T-helper 2 cell (primary cell): ENCODE measurements at regions not wholly inside any gene's neighbourhood (a gene's known extent, or its start where the extent isn't known, plus 50 kb on each side); places are given as distances from the start of the nearest gene placed in this dataset.

Source experiments
- DNase-seq, 5 experiments: peaks; one replicate each; pipeline versions ENCODE4 v3.0.0 to v3.0.0-alpha.2; 2012 to 2022

DNA sequence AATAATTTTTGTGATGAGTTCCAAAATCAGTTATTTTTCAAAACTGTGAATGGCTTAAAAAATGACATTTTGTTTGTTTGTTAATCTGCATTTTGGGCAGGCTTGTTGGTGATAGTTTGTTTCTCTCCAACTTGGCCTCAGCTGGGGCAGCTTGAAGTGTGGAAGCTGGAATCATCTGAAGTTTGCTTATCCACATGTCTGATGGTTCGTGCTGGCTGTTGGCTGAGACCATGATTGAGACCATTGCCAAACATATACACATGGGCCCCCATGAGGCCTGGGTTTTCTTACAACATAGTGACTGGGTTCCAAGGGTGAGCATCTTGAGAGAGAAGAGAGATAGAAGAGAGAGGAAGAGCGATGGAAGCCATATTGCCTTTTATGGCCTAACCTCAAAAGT lies 201.2 kb downstream of the NDFIP2 start:
- no peak for DNase-seq

DNA sequence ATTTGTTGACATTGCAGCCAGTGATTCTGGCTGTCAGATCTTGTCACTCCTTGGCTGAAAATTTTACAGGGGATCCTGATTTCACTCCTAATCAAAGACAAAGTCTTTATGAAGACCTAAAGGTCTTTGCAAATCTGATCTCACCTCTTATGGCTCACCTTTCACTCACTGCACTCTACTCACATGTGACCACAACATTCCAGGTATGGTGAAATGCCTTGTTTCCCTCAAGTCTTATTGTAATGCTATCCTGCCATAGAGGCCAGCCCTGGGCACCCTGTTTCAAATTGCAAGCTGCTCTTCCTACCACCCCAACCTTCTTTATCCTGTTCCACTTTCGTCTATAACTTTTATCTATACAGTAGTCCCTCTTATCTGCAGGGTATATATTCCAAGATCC lies 200.1 kb downstream of the NDFIP2 start:
- DNase-seq, result no peak

DNA sequence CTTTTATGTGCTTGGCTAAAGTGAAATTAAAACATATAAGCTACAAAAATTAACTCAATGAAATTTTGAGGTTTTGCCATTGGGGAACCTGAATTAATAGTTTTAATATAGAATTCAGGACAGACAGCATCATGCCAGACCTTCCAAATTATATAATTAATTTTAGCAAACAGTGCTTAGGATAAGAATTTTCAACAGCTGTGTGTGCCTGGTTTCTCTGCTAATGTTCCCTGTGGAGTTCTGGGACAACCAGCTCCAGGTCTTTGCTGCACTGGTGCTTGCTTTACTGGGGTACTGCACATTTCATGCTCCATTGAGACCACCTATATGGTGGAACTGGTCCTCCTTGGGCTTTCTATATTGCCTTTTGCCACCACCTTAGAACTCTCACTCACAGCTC lies 199.5 kb downstream of the NDFIP2 start:
- no peak for DNase-seq

DNA sequence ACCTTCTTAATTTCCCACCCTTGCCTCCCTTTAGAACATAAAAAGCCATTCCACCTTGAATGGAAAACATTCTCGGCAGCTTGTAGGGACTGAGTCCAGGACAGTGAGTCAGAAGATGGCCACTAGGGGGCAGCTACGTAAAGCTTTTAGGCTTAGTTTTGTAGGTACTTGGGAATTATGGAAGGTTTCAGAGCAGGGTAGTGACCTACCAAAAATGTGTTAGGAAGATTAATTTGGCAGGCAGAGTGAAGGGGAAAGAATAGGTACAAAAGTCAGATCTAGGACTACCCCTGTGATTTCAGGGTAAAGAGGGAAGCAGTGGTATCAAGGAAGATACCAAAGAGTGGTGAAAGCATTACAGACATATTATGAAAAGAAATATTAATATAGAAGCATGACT lies 198.4 kb downstream of the NDFIP2 start:
- DNase-seq, result peak in 1 of 5 experiments; percentile 30

DNA sequence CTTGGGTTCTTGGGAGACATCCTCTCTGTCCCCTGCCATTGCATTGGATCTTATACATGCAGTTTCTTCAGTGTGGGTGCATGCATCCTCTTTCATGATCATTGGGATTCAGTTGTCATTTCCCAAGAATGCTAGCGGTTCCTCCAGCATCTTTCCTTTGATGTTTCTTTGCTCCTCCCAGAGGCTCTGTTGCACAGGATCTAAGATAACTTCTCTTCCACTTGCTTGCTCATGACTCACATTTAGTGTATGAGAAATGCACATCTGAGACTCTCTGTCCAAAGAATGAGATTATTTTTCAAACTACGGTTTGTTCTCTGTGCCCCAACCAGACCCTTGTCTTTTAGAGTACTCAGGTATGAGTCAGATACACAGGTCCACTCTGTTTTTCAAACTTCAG lies 197.1 kb downstream of the NDFIP2 start:
- no peak for DNase-seq

DNA sequence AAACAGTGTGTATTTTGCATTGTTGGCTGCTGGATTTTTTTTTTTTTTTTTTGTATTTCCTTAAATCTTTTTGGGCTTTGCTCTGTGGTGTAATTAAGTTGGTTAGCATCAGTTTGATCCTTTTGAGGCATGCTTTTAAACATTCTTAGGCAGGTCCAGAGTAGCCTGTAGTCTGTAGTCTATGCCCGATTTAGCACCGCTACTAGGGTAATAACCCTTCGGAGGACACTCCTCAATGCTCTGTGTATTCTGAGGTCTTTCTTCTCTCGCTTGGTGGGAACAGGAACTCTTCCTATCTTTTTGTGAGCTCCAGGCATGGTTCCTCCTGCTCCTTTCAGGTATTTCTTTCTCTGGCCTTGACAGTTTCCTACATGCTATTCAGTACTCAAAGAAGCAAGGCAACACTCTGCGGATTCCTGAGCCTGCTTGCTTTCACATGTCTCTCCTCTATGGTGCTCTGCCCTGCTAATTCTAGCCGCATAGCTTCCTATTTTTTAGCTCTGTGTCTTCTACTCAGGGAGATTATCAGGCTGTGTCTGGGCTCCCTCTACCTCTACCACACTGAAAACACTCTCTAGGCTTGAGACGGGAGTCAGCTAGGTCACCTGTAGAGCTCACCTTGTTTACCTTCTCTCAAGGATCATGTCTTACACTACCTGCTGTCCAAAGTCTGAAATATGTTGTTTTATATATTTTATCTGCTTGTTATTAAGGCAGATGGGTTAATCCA lies 195.1 kb downstream of the NDFIP2 start:
- DNase-seq, result no peak

DNA sequence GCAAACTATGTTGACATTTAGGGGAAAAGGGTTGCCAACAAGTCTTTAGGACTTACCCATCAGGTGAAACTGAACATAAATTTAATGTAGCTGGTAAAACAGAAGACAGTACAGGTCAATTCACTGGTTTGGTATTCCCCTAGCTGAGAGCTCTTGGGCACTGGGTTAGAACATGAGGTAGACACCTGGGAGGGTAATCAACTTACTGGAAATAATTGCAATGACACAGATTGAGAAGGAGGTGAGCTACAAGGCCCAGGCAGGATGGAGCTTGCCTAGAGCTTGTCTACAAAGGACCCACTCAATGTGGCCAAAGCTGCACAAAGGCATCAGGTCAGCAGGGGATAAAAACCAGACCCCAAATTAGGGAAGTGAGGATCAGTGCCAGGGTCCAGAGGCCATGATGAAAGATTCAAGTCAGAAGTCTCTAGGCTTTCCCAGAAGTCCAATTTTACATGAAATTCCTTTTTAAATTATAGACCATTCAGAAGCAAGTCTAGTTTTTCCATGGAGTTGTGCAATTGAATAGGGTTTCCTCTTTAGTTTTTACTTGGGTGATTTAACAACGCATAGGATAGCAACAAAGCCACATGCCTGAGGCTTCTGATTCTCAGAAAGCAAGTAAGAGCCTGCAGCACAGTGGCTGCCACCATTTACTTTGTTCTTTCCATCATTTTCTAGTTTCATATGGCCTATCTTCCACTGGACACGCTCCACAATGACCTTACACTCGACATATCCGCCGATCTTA lies 194.0 kb downstream of the NDFIP2 start:
- DNase-seq, result no peak

DNA sequence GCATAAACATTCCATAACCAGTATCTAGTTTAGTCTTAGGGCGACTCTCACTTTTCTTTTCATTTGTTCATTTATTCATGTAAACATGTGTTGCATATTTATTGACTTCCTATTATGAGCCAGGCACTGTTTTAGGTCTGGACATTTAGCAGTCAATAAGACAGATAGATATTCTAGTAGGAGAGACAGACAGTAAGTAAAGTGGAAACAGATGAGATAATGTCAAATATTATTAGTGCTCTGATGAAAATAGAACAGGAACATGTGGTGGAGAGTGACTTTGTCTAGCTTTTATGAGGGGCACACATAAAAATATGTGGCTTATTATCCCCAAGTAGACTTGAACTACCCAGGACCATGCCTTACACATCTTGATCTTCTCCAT lies 193.0 kb downstream of the NDFIP2 start:
- no peak for DNase-seq

DNA sequence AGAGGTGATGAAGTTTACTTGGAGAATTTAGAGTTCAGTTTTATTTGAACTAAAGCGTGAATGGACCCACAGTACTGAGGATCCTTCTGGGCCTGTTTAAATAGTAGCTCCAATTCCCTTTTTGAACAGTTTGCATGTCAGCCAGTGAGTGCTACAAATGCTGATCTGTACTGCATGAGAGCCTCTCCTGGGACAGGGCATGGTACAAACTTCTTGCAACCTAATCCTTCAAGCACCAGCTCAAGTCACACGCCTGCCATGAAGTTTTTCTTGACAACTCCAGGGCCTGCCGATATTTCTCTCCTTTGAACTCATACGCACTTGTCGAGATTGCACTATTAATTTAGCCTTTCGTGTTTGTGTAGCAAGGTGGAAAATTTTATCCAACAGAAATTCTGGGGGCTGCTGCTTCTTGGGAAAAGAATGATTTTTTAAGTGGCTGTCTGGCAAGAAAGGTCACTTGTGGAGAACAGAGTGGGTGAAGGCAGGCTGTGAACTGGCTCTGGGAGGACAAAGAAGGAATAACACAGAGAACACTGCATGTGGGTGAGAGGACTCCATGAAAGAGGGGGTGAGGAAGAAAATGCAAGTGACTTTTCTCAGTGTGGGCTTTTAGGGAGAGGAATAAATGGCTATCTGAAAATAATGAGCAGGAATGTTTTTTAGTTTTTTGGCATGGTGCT lies 192.5 kb downstream of the NDFIP2 start:
- DNase-seq, result no peak

DNA sequence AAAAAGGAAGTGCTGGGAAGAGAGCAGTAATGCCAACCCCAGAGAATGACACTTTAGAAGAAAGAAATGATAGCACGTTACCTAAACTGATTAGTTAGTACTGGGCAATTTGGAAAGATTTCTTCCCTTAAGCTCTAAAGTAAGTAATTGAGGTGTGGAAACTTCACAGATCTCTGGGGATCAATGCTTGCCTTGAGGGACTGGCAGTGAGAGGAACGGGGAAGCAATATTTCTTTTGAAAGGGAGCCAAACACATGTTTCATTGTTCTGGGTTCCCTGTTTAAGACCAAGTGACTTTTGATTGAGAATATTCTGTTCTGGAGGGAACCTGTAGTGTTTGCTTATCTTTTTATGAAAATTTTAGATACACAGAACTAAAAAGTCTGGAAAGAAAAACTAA lies 190.5 kb downstream of the NDFIP2 start:
- DNase-seq, result no peak

DNA sequence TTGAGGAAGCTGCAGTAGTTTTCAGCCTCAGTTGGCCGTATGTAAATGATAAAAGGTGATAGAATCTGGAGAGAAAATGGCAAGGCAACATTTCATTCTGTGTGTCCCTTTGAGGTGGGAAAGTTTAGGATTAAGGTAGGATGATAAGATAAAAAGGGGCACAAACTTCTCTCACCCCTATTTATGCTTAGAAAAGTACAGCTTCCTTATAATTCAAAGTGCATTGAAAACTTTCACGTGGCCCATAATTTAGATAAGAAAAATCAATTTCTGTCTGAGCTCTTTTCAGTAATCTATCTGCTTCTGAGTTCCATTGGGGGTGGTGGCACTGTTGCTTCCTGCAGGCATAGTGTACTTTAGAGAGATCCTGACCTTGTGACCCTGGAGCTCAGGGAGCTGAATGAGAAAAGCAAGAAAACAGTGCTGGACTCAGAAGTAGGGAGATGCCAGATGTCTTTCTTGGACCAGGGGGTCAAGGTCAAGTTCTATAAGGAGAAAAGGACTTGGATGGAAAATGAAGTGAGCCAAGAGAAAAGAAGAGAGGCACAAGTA lies 187.3 kb downstream of the NDFIP2 start:
- no peak for DNase-seq

DNA sequence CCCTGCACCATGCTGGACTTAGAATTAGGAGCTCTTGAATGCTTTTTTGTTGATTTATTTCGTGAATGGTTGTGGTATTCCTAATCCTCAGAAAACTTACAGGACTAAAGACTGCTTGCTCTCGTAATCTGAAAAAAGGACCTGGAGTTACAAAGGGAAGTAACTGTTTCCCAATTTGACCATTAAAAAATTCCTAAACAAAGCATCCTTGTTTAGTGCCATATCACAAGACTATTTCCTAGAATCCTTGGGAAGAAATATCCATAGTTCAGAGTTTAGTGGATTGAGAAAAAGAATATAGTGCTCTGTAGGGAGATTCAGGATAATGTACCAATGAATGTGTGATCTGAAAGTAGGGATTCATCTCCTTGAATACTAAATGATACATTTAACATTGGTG lies 186.8 kb downstream of the NDFIP2 start:
- DNase-seq, result no peak

DNA sequence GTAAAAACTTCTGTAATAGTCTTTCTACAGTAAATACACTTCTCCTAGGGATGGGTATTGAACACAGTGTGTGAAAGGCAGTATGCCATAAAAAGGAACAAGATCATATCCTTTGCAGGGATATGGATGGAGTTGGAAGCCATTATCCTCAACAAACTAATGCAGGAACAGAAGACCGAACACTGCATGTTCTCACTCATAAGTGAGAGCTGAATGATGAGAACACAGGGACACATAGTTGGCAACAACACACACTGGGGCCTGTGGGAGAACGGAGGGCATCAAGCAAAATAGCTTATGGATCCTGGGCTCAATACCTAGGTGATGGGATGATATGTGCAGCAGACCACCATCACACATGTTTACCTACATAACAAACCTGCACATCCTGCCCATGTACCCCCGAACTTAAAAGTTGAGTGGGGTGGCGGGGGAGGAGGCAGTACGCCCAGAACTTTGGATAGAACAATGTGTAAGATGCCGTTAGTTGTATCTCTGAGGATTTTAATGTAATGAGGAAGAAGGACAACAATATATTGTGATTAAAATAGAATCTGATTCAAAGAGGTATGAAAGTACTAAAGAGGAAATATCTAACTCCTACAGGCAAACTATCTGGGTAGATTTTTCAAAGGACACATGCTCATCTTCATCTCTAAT lies 183.2 kb downstream of the NDFIP2 start:
- no peak for DNase-seq

DNA sequence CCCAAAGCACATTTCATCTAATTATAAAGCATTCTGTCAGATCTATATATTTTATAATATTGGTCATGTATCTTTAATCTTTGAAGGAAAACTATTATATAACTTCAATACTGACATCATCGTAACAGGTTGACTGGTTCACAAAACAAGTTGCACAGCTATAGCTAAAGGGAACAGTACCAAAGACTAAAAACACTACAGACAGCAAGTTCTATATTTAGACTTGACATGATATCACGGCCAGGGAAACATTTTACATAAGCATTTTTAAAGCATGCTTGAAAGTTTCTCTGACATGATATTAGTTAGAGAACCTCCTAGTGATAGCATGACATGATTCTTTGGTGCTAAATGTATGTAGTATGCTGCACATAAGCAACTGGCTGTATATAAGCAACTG lies 182.5 kb downstream of the NDFIP2 start:
- no peak for DNase-seq

DNA sequence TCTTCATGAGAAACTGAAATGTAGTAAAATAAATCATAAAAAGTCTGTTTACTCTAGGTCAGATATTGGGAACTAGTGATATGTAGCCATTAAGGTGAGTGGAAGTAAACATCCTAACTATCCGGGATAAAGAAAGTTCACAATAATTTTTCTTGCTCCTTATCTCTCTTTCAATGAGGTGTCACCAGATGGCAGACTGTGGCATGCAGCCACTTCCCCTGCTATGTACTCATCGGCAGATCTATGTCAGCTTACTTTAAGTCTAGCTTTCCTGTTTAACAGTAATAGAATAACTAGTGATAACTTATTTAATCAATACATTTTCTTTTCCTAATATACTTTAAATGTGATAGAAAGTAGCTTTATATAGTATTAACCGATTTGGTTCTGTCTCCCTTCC lies 181.9 kb downstream of the NDFIP2 start:
- DNase-seq, result peak in 1 of 5 experiments; percentile 10

DNA sequence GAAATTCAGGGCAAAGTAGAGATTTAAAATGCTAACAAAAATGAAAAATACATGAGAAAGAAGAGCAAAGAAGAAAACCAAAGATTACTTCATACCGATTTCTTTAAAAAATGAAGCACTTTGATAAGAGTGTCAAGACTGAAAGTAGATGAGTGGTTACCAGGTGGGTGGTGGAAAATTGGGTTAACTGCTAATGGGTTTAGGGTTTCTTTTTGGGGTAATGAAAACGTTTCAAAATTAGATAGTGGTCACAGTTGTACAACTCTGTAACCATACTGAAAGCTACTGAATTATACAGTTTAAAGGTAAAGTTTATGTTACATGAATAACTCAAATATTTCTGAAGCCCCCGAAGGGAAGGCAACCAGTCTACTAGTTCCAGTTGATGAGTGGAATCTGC lies 179.4 kb downstream of the NDFIP2 start:
- no peak for DNase-seq

DNA sequence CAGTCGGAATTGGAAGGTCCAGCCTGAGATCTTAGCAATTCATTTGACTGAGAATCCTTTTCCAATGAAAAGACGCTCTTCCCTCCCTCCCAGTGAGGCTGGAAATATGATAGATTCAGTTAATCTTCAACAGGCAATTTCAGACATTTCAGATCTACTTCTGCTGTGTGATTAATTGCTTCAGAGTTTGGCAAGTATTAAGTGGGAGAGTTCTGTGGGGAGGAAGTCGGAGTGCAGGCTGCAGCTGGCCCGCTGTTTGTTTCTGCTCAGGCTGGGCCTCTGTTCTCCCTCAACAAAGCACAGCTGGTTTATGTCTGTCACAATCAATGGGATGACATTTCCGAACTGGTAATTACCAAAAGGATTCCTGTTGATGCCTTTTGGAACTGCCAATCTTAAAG lies 178.2 kb downstream of the NDFIP2 start:
- no peak for DNase-seq

DNA sequence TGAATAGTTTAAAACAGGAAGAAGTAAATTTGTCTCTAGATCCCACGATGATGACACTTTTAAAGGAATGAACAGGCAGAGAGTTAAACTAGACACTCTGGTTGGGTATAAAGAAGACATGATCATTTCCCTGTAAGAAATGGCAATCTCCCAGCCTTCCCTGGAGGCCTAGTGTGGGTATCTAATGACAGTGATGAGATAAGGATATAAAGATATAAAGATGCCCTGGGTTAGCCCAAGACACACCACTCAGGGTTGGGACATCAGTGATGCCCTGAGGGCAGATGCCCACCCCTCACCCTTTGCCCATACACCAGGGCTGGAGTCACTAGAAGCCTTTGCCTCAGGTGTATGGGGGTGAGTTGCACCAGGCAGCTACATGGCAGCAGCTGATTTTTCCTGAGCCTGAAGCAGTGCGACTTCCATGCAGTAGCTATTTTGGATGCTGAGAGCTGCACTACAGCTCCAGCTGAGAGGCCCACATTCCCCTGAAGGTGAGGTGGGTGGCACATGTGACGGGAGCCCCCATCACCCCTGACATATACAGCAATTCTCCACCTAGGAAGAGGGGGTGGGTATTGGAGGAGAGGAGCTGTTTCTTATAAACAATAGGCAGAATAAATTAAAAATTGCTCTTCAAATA lies 177.5 kb downstream of the NDFIP2 start:
- no peak for DNase-seq

DNA sequence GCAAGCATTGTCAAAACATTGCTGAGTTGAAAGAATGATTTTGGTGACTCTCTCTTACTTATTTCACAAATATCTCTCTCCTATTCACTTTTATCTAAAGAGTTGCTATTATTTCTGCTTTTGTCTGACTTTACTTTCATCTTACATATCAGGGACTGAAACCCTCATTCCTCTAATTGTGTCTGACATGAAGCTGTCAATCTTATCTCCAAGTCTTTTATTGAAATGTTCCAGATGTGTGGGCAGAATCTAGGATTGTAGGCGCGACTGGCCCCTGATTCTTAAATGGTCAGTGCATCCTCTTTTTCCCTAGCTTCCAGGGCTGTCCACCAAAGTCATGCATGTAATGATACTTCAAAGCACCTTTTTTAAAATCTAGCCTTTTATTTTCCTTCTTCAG lies 174.6 kb downstream of the NDFIP2 start:
- DNase-seq, result no peak

DNA sequence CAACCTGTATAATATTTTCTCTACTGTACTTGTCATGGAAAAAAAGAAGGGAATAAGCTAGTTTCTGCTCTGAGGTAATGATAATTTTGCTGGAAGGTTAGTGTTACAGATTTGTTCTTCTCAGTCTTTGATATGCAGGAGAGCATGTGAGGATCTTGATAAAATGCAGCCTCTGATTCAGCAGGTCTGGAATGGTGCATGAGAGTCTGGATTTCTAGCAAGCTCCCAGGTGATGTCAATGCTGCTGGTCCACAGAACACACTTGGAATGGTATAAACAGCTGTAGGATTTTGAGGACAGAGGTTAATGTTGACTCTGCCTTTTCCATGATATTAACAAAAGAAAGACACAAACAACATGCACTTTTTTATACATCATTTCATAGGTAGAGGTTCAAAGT lies 173.6 kb downstream of the NDFIP2 start:
- no peak for DNase-seq

DNA sequence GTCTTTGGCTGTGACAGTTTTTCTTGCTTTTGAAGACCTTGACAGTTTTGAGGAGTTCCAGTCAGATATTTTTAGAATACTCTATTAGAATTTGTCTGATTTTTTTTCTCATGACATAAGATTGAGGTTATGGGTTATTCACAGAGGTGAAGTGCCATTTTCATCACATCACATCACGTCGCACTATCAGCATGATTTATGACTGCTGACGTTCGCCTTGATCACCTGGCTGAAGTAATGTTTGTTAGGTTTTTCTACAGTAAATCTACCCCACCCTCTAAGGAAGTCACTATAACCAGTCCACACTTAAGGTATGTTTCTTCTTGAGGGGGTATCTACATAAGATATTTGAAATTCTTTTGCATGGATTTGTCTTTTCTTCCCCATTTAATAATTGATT lies 169.7 kb downstream of the NDFIP2 start:
- no peak for DNase-seq

DNA sequence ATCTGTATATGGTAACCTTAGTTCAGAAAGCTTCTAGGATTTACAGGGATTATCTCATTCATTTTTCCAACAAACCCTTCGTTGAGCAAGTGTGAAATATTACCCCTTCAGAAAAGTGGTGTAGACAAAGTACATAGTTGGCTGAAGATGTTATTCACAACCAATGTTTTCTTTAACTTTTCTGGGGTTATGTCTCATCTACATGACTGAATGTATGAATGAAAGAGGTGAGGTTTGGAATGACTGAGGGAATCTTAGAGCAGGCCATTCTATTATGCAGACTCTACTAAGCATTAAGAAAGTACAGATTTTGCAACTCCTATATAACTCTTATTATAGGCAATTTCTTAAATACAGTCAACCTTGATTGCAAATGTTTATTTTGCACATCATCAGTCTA lies 167.2 kb downstream of the NDFIP2 start:
- no peak for DNase-seq

DNA sequence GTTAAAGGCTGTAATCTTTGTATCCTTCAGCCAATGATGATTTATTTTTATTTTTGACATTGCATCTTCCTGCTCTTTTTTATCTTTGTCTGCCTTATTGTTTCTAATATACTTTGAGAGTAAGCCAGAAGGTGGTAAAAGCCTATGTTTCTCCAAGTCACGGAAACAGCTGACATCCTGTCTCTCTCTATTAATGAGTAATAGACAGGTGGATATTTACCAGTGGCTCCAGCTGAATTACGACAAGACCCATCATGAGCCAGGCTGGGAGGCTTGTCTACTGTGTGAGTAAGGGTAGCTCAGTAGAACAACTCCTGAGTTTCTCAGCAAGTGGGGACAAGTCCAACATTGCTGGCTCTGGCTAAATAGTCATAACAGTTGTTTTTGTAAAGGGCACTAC lies 166.6 kb downstream of the NDFIP2 start:
- no peak for DNase-seq
